AML-193 (cell line): ENCODE measurements at regions not wholly inside any gene's neighbourhood (a gene's known extent, or its start where the extent isn't known, plus 50 kb on each side); places are given as distances from the start of the nearest gene placed in this dataset.

ENCODE experiments used
- DNase-seq, 2 experiments: peaks; one replicate each; lab custom pipeline; 2025; lab: John Stamatoyannopoulos, UW

GRCh38 chr19:31981545-31981944 is 363.9 kb upstream of the ZNF507 start:
- DNase-seq: no peak

GRCh38 chr19:31983647-31984046 is 361.8 kb upstream of the ZNF507 start:
- no peak for DNase-seq

- DNase-seq: no peak
Observed at GRCh38 chr19:31985001-31985605, 360.3 kb upstream of the ZNF507 start.

GRCh38 chr19:31986951-31987350 is 358.5 kb upstream of the ZNF507 start:
- no peak for DNase-seq

DNA sequence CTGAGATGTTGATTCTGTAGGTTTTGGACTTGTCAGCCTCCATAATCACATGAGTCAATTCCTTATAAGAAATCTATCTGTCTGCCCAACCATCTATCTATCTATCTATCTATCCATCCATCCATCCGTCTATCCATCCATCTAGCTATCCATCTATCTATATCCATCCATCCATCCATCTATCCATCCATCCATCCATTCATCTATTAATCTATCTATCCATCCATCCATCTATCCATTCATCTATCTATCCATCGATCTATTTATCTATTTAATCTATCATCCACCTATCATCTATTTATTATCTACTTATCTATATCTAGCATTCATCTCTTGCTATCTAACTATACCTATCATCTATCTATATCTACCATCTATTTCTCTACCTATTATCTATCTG is 357.2 kb upstream of the ZNF507 start:
- no peak for DNase-seq

DNA sequence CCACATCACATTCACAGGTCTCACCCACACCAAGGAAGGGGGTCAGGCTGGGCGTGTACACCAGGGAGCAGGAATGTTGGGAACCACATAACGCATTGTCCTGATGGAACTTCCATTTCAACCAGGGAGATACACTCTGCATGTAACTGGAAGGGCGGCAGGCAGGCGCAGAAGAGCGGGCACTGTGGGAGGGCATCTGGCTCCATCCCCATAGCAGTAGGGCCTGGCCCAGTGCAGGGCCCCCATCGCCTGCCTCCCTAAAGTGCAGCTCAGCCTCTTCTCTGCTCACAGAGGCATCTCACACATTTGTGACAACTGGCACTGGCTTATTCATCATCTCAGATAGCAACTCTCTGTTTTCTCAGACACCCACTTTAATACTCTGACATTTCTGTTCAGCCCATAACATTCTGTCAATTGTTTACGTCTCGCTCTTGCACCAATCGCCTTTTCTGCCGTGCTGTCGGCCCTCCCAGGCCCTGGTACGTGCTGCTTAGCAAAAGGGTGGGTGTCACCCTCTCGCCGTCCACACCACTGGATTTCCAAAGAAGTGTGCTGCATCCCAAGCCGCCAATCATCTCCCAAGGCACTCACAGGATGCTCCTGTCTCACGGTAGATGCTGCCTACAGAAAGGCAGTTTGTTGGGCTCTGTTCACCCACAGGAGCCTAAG is 353.3 kb upstream of the ZNF507 start:
- no peak for DNase-seq

DNA sequence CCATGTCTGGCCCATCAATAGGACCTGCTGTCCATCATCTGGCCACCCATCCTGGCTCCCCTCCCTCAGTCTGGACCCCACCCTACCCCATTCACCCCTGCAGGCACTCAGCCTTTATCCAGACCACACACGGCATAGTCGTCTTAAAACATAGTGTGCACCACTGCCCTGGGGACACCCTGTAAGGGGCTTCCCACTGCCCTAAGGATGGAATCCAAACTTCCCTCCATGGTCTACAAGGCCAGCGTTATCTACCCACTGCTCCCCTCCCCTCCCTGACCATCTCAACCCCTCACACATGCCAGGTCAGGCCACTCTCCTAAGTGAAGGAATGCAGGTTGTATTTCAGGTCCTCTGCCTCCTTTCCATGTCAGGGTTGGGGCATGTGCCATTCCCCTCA is 352.7 kb upstream of the ZNF507 start:
- no peak for DNase-seq

GRCh38 chr19:31995546-31995945 is 349.9 kb upstream of the ZNF507 start:
- no peak for DNase-seq

DNA sequence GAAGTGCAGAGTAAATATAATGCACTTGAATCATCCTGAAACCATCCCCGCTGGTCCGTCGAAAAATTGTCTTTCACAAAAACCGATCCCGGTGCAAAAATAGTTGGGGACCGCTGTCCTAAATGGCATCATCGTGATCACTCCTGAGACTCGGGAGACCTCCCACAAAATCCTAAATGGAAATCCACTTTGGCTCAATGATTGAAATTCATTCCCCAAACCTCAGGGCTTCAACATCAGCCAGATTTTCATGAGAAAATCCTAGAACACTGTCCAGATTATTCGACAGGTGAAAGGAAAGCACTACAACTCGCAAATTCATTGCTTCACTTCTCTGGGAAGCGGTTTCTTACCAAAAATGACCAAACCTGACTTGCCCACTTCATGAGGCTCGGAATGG is 335.3 kb upstream of the ZNF507 start:
- no peak for DNase-seq

DNA sequence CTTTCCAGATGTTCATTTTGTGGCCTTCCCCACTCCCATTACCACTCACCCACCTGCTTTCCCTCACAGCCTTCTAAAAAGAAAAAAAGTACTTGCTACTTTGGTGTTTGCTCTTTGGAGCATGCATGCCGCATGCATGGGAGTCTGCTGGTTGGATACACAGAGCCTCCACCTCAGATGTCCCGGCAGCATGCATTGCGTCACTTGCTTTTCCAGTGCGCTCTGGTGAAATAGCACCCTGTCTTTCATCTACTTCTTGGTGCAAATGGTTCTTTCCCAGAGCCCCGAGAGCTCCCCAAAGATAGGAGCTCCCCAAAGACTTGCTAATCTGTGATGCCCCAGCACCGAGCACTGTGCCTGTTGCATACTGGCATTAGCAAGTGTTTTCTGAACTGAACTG is 333.2 kb upstream of the ZNF507 start:
- no peak for DNase-seq

- DNase-seq: no peak
Observed at GRCh38 chr19:32012886-32013631, 332.4 kb upstream of the ZNF507 start.

DNA sequence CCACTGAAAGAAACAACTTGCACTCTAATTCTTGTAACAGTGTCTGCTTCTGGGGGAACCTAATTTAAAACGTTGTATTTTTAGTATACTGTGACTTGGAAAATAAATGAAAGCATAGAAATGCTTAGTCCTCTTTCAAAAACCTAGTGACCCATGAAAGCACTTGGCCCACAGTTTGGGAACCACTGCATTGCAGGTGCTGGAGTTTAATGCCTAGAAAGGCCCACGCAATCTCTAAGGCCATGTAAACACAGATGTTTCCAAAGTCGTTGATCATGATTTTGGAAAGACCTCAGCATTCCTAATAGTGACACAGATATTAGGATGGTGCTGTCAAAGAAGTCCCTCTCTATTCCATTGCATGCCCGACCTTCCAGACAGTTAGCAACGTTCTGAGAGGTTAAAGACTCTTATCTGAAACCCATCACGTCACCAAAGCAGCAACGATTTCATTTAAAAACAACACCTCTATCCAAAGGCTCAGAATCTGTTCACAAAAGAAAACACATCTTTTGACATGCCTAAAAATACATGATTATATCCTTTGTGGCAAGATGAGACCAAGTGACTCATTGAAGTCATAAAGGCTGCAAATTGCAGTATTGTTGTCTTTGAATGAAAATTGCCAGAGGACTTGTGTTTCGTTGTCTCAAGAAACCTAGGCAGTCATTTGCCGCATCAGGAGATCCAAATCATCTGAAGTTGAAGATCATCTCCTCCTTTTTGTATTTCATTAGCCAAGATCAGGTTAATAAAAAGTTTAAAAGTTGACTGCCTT is 328.0 kb upstream of the ZNF507 start:
- no peak for DNase-seq

DNA sequence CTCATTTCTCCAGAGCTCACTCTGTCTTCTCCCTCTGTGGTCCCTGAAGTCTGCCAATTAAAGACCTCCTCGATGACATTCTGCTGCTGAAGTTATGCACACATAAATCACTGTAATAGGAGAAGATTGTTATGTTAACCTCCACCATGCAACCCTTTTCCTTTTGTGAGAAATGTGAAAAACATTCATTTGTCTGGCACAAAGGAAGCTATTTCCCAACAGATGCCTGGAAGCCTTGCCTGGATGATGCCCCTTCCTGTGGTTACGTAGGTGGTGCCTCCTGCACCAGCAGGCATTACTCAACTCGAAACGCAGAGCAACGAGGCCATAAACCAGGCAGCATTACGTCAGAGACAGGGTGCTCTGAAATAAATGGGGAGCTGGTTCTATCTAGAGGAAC is 327.4 kb upstream of the ZNF507 start:
- DNase-seq: no peak

GRCh38 chr19:32020538-32020937 is 324.9 kb upstream of the ZNF507 start:
- DNase-seq: no peak

GRCh38 chr19:32022044-32022640 is 323.3 kb upstream of the ZNF507 start:
- no peak for DNase-seq

DNA sequence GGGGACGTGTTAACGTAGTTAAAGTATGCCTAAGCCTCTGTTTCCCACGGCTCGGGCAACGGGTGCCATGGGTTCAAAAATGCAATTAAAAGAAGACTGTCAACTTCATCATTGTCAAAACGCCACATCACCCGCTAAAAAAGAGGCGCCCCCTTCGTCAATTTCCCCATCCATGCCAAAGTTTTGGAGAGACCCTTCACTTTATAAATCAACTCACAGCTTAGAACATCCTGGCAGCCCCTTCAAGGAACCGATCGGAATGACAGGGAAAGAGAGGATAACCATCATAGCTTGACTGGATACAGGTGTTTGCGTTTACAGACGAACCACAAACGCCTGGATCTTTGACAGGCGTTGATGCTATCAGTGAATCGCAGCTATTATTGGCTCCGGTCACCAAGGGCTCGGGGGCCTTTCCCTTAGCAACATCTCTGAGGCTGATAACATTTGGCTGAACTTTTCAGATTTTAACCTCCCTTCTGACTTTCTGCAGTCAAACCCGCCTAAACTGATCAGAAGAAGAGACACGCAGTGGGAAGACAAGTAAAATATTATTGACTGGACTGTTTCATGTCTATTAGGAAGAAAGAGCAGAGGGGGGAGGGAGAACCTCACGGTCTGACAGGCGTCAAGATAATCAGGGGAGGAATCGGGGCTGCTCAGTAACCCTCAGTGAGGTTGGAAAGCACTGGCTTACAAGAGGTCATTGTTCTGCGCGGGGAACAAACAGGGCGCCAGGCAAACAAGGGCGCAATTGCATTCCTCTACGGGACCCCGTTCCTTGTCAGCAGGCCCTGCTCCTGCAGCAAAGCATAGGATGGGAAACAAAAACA is 322.5 kb upstream of the ZNF507 start:
- DNase-seq: no peak

- no peak for DNase-seq
Observed at GRCh38 chr19:32023564-32023832, 321.9 kb upstream of the ZNF507 start.

DNA sequence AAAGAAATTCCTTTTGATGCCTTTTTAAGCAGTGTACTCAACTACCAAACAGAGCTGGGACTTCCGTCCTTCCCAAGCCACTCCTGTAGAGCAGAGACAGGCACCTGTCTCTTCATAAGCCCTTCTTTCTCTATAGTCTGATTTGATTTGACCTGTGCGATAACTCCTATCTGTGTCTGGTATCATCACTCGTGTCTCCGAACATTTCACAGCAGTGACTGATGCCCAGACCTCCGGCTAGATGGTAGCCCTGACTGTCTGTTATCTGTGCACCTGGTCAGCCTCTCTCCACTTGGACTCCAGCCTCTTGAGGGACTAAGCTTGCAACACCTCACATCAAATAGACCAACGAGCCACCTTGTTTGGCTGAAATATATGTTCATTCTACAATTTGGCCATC is 316.2 kb upstream of the ZNF507 start:
- no peak for DNase-seq

DNA sequence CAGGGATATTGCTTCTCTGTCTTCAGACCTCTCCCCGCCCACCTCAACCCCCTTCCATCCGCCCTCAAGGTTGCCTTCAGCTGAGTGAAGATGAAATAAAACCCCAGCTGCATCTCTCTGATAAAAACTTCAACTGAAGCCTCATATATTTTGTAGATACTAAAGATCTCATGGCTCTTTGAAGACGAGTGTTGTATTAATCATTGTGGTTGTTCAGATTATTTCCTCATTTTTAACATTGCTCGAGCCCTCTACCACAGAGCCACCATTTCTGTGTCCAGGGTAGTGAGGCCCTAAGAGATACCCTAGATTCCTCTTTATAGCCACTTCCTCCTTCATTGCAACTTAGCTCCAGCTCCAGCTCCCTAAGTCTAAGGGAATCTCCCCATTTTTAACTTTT is 312.8 kb upstream of the ZNF507 start:
- DNase-seq: no peak

DNA sequence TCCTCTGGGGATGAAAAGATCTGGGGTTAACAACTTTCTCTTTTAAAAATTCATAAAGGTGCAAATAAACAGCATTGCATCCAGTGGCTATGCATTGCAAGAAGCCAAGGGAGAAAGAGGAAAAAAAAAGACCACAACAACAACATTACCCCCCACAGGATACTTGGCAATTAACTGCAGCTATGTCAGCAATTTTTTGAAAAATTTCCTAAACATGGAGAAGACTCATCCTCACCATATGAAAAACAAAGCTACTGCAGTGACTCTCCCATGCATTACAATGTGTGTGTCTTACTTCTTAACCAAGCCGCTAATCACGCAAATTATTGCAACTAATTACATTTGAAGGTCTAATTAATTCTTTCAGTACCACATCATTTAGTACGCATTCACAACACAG is 309.8 kb upstream of the ZNF507 start:
- DNase-seq: no peak

GRCh38 chr19:32038021-32038920 is 307.1 kb upstream of the ZNF507 start:
- DNase-seq: no peak
